ENCODE measurements at regions not wholly inside any gene's neighbourhood (a gene's known extent, or its start where the extent isn't known, plus 50 kb on each side); places are given as distances from the start of the nearest gene placed in this dataset.
A peak's percentile ranks its signal among the peaks of the same experiment; 100 is the strongest.

- TF ChIP-seq SMC3 (conservative IDR thresholded peaks at IDR 0.05; ENCODE audit: poor library complexity) (no peak), EZH2 (IDR thresholded peaks at IDR 0.05; ENCODE audit: borderline replicate concordance, insufficient read depth, low read length, poor library complexity, severe bottlenecking) (no peak)
- TF ChIP-seq, protein P1, sequence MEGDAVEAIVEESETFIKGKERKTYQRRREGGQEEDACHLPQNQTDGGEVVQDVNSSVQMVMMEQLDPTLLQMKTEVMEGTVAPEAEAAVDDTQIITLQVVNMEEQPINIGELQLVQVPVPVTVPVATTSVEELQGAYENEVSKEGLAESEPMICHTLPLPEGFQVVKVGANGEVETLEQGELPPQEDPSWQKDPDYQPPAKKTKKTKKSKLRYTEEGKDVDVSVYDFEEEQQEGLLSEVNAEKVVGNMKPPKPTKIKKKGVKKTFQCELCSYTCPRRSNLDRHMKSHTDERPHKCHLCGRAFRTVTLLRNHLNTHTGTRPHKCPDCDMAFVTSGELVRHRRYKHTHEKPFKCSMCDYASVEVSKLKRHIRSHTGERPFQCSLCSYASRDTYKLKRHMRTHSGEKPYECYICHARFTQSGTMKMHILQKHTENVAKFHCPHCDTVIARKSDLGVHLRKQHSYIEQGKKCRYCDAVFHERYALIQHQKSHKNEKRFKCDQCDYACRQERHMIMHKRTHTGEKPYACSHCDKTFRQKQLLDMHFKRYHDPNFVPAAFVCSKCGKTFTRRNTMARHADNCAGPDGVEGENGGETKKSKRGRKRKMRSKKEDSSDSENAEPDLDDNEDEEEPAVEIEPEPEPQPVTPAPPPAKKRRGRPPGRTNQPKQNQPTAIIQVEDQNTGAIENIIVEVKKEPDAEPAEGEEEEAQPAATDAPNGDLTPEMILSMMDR (IDR thresholded peaks at IDR 0.05; ENCODE audit: poor library complexity, severe bottlenecking): peak; percentile 14
These were observed 141.9 kb upstream of the THBS1 start for GRCh38 chr15:39438799-39439592.
